Astrocyte of the cerebellum (primary cell): ENCODE measurements at regions not wholly inside any gene's neighbourhood (a gene's known extent, or its start where the extent isn't known, plus 50 kb on each side); places are given as distances from the start of the nearest gene placed in this dataset.

Experiments
- DNase-seq: peaks from one replicate; pipeline ENCODE4 v3.0.0-alpha.2; 2011; ENCODE audit warnings: low read depth
- H3K4me3 ChIP-seq: 2 replicates; pipeline ENCODE4 v1.5.1; 2011; ENCODE audit warnings: mild to moderate bottlenecking, low read depth, low read length, moderate library complexity
- in situ Hi-C: cut with HindIII; loops from 2 replicates; pipeline ENCODE4 v1.10.0; 2017; ENCODE audit warnings: low sequenced_read_pairs
- TF ChIP-seq, protein P1 (sequence below): IDR thresholded peaks from 2 replicates; pipeline ENCODE4 v1.5.1; 2012; ENCODE audit warnings: low read length, low read depth, moderate library complexity, mild to moderate bottlenecking; ENCODE audit errors: missing control alignments

DNA sequence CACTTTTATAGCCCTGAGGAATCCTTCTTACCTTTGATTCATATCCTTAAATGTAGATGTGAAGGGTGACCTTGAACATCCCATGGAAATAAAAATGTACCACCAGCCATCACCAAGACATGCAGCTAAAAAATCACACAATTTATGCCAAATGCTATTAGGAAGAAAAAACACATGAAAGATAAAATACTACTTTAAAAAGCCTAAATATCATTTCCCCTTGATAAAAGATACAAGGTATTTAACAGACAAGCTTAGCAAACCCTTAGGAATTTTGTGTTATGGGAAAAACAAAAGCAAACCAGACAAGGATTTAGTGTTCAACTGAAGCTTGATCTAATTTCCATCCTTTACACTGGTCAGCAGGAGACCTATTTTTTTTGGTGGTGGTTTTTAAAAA lies 255.0 kb downstream of the ICOS start:
- TF ChIP-seq, protein P1, sequence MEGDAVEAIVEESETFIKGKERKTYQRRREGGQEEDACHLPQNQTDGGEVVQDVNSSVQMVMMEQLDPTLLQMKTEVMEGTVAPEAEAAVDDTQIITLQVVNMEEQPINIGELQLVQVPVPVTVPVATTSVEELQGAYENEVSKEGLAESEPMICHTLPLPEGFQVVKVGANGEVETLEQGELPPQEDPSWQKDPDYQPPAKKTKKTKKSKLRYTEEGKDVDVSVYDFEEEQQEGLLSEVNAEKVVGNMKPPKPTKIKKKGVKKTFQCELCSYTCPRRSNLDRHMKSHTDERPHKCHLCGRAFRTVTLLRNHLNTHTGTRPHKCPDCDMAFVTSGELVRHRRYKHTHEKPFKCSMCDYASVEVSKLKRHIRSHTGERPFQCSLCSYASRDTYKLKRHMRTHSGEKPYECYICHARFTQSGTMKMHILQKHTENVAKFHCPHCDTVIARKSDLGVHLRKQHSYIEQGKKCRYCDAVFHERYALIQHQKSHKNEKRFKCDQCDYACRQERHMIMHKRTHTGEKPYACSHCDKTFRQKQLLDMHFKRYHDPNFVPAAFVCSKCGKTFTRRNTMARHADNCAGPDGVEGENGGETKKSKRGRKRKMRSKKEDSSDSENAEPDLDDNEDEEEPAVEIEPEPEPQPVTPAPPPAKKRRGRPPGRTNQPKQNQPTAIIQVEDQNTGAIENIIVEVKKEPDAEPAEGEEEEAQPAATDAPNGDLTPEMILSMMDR: no peak
- no peak for DNase-seq
- in situ Hi-C loops: no loop called here
- no peak overlapping the region for H3K4me3 ChIP-seq

DNA sequence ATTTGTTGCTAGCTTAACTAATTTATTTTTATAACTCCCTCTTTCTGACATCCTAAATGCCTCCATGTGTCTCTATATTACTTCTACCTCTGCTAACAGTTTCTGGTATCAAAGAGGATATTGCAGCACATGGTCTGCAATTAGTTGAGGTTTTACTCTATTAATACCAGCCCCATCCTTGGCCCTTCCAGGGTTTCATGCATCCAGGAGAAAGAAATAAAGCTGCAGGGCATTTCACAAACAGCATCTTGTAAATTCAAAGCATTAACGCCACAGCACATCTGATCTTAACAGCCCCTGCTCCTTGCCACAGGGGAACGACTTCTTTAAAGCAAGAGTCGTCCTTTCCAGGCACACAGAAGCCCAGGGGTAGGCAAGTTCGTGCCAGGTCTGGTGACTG lies 258.9 kb downstream of the ICOS start:
- no peak overlapping the region for H3K4me3 ChIP-seq
- TF ChIP-seq, protein P1: no peak

DNA sequence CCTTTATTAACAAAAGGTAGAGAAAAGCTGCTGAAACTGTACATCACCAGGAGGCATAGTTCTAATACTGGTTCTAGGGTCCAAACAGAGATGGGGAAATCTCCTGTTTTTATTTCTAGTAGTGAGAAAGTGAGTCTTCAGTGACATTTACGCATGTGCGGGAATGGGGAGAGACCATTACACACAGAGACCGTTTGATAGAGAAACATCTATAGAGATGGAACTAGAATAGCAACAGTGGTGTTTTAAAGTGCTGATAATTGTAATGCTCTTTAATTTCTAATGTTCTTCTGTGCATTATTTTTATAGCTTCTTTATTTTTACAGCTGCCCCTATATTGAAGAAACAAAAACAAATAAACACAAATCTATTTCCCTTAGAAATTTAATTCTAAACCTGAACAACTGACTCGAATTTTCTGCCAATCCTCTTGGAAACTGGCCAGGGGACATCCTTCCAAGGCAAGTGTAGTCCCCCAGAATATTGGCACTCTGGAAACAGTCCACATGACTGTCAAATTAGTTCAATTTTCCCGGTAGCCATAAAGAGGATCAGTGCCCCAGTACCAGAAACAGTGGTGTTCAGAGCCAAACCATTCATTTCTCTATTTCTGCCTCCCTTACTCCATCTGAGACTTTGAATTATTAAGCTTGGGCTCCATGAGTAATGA lies 260.9 kb downstream of the ICOS start:
- no peak for DNase-seq
- in situ Hi-C loops: no loop called here
- H3K4me3 ChIP-seq: no peak overlapping the region
- TF ChIP-seq, protein P1: no peak

More for the DNA sequence above, 258.9 kb downstream of the ICOS start:
- no peak for DNase-seq
- in situ Hi-C loops: no loop called here

DNA sequence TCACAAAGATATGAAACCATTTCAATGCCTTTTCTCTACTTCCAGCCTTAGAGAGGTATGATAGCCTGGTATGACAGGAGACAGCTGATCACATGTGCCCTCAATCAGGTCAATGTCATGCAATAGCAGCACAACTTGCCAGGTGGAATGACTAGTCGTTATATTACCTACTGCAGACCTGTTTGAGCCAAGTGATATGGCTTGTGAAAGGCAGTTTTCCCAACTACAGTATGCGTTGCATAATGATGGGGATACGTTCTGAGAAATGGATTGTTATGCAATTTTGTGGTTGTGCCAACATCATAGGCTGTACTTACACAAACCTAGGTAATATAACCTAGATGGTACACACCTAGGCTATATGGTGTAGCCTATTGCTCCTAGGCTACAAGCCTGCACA lies 262.8 kb downstream of the ICOS start:
- in situ Hi-C loops: no loop called here
- H3K4me3 ChIP-seq: no peak overlapping the region
- DNase-seq: no peak
- TF ChIP-seq, protein P1: no peak

DNA sequence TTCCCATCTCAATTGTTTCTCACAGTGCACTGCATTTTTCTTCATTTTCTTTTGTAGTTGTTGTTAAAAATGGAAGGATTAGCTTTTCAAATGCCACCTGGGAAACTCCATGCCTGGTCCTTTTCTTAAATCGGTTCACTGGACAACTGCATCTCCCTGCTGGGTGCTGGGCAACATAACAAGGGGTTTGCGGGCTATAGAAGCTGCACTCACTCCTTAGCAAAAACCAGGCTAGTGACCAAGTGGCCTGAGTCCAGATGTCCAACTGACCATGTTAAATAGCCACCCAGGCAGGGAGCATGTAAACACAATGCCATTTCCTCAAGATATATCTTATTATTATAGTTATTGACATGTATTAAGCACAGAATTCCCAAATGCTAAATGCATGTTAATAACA lies 264.9 kb downstream of the ICOS start:
- in situ Hi-C loops: no loop called here
- no peak overlapping the region for H3K4me3 ChIP-seq
- TF ChIP-seq, protein P1: no peak
- no peak for DNase-seq

DNA sequence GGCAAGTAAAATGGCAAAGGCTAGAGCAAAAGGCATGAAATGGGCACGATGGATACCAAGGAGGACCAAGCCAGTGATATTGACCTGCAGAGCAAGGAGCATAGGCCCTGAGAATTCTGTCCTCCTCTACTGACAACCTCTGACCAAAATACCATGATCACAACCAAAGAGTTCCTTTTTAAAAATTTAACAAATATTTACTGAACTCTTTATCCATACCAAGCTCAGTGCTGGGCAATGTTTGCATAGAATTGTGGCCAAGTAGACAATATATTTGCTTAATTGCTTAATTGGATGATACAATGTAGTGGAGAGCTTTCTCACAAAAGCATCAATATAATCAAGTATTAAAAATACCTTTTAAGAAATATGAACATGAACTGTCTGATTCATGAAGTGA lies 265.7 kb downstream of the ICOS start:
- no peak overlapping the region for H3K4me3 ChIP-seq
- TF ChIP-seq, protein P1: no peak
- in situ Hi-C loops: no loop called here
- DNase-seq: no peak
